ENCODE measurements at regions not wholly inside any gene's neighbourhood (a gene's known extent, or its start where the extent isn't known, plus 50 kb on each side); places are given as distances from the start of the nearest gene placed in this dataset.

DNA sequence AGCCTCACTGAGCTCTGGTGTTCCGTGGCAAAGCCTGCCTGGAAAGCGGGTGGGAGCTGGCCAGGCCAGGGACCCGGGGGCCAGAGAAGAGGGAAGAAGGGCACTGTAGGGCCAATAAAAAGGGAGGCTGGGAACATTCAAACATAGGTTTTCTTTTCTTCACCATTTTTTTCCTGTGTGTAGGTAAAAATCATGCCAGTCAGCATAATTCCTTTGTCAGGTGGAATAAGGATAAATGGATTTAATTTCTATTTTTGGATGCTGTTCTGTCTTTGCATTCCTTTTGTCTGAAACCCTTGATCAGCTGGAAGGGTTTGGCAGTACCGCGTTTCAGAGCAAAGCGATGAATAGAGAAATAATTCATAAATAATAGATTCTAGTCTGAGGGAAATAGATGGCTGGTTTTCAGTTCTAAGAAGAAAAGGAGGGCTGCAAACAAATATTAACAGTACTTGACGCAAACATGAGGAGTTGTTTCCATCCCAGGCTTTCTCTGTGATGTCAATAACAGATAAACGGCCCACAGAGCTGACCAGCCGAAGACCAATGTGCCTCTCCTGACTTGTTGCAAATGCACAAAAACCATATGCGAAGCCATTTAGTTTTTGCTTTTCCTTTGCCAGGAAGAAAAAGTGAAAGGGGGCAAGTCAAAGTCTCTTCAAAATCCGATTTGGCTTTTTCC lies 384.4 kb downstream of the TSN start:
- intact Hi-C loops (cut with DNase I), result no loop called here
- no peak overlapping the region for H3K4me3 ChIP-seq
- no peaks in the 10 kb centered on the region for H3K9me3 ChIP-seq
- TF ChIP-seq EP300 (IDR thresholded peaks at IDR 0.05) (no peak), POLR2A (IDR thresholded peaks at IDR 0.05) (no peak)
- TF ChIP-seq, protein P1, sequence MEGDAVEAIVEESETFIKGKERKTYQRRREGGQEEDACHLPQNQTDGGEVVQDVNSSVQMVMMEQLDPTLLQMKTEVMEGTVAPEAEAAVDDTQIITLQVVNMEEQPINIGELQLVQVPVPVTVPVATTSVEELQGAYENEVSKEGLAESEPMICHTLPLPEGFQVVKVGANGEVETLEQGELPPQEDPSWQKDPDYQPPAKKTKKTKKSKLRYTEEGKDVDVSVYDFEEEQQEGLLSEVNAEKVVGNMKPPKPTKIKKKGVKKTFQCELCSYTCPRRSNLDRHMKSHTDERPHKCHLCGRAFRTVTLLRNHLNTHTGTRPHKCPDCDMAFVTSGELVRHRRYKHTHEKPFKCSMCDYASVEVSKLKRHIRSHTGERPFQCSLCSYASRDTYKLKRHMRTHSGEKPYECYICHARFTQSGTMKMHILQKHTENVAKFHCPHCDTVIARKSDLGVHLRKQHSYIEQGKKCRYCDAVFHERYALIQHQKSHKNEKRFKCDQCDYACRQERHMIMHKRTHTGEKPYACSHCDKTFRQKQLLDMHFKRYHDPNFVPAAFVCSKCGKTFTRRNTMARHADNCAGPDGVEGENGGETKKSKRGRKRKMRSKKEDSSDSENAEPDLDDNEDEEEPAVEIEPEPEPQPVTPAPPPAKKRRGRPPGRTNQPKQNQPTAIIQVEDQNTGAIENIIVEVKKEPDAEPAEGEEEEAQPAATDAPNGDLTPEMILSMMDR (IDR thresholded peaks at IDR 0.05), result no peak
- WGBS, 3 donors, result 71 to 76% (median 74%) methylated on average over 11 of the region's 11 CpGs
- no peak for DNase-seq
- no peaks in the 10 kb centered on the region for H3K27me3 ChIP-seq
- no peak overlapping the region for H3K27ac ChIP-seq
- no peaks in the 10 kb centered on the region for H3K36me3 ChIP-seq
- H3K4me1 ChIP-seq (ENCODE audit: insufficient read depth), result no peaks in the 10 kb centered on the region

GRCh38 chr2:122144884-122145283 lies 389.4 kb downstream of the TSN start:
- 91 to 95% (median 91%) methylated on average over 3 of the region's 3 CpGs for WGBS, 3 donors
- no peak overlapping the region for H3K27ac ChIP-seq
- intact Hi-C loops (cut with DNase I), result no loop called here
- H3K36me3 ChIP-seq, result no peaks in the 10 kb centered on the region
- no peaks in the 10 kb centered on the region for H3K9me3 ChIP-seq
- TF ChIP-seq, protein P1 (IDR thresholded peaks at IDR 0.05), result no peak
- TF ChIP-seq POLR2A (IDR thresholded peaks at IDR 0.05) (no peak), EP300 (IDR thresholded peaks at IDR 0.05) (no peak)
- H3K27me3 ChIP-seq, result no peaks in the 10 kb centered on the region
- no peak overlapping the region for H3K4me3 ChIP-seq
- DNase-seq, result no peak
- no peaks in the 10 kb centered on the region for H3K4me1 ChIP-seq (ENCODE audit: insufficient read depth)

- intact Hi-C loops (cut with DNase I), result no loop called here
- Histone ChIP-seq H3K9me3 (no peaks in the 10 kb centered on the region), H3K27me3 (no peaks in the 10 kb centered on the region), H3K36me3 (no peaks in the 10 kb centered on the region), H3K4me1 (ENCODE audit: insufficient read depth) (no peaks in the 10 kb centered on the region), H3K4me3 (no peak overlapping the region), H3K27ac (no peak overlapping the region)
- TF ChIP-seq POLR2A (IDR thresholded peaks at IDR 0.05) (no peak), EP300 (IDR thresholded peaks at IDR 0.05) (no peak)
- TF ChIP-seq, protein P1 (IDR thresholded peaks at IDR 0.05), result no peak
- WGBS, 3 donors, result 88 to 92% (median 89%) methylated on average over 3 of the region's 3 CpGs
- DNase-seq, result no peak
These were observed 390.4 kb downstream of the TSN start for GRCh38 chr2:122145856-122146255.

DNA sequence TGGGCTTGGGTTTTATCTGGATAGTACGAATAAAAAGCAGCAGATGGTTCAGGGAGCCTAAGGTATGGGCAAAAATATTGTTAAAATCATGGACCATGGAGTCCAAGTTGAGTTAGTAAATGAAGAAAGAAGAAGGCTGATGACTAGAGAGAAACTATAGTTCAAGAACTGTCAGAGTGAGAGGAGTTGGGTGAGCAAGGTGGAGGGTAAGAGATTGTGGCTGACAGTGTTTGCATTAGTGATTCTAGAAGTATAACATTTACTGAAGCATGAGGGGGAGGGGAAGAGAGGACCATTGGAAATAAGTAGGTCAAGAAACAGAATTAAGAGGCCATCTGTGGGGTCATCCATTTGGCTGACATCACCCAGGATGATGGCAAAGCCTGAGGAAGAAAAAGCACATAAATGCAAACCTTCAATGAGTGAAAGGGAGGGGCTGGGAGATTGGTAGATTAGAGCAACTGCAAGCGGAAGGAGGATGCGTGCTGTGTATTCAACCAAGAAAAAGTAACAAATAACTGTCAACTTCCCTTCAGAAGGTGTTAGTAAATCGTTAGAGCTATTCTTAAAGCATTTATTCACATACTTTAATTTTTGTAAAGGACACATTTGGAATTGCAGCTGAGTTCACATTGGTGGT lies 392.8 kb downstream of the TSN start:
- intact Hi-C loops (cut with DNase I), result no loop called here

More for the DNA sequence above, 392.8 kb downstream of the TSN start:
- DNase-seq, result no peak
- 82 to 91% (median 83%) methylated on average over 4 of the region's 4 CpGs for WGBS, 3 donors
- H3K27ac ChIP-seq, result no peak overlapping the region
- no peak for TF ChIP-seq POLR2A (IDR thresholded peaks at IDR 0.05)
- TF ChIP-seq EP300 (IDR thresholded peaks at IDR 0.05), result no peak
- TF ChIP-seq, protein P1 (IDR thresholded peaks at IDR 0.05), result no peak
- no peaks in the 10 kb centered on the region for H3K36me3 ChIP-seq
- no peaks in the 10 kb centered on the region for H3K9me3 ChIP-seq
- no peaks in the 10 kb centered on the region for H3K4me1 ChIP-seq (ENCODE audit: insufficient read depth)
- H3K4me3 ChIP-seq, result no peak overlapping the region
- H3K27me3 ChIP-seq, result no peaks in the 10 kb centered on the region

All from ovary (tissue), 7 donors.